ENCODE measurements at regions not wholly inside any gene's neighbourhood (a gene's known extent, or its start where the extent isn't known, plus 50 kb on each side); places are given as distances from the start of the nearest gene placed in this dataset.

DNA sequence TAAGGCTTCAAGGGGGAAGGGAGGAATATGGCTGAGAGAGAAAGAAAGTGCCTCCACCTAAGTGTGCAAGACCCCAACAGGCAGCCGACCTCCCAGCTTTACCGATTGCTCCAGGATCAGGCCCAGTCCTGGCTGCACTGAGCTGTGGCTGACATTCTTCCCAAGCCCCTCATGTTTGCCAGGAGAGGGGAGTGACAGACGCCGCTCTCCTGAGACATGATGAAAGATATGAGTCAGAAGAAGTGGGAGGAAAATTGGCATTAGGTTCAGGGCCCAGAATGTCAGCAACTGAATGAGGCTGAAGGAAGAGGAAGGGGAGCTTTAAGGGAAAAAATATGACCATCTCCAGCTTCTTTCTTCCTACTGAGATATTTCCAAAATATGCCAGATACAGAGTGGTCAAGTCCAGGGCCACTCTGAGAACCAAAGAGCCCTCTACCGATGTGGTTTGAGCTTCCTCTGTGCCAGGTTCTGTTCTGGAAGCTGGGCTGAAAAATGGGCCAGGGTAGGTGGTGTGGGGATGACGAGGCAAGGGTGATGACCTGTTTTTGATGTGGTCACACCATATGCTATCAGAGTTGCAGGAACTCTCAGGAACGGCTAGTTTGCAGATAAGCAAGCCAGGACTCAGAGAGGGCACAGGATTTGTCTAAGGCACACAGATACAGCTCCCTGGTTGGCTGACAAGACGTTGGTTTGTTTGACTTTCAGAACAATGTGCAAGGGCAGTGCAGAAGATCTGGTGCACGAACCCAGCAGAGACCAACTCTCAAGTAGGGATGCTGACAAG lies 176.7 kb downstream of the SOX9 start:
- DNase-seq (ENCODE audit: low spot score) (no peak), ATAC-seq (no peak)
- no peak overlapping the region for H3K4me3 Mint-ChIP-seq
- Histone ChIP-seq H3K4me2 (no peak overlapping the region), H3K79me2 (replicated peaks; ENCODE audit: insufficient read depth) (no peaks in the 10 kb centered on the region), H3K36me3 (ENCODE audit: insufficient read depth) (no peaks in the 10 kb centered on the region), H3F3A (replicated peaks; ENCODE audit: low read depth) (no peaks in the 10 kb centered on the region), H3K4me1 (ENCODE audit: insufficient read depth) (no peaks in the 10 kb centered on the region), H3K9me2 (ENCODE audit: insufficient read depth) (peaks cover 14% of the 10 kb centered on the region; the same call in 1 of the 2 replicates), H3K27me3 (ENCODE audit: insufficient read depth) (no peaks in the 10 kb centered on the region), H3K4me3 (no peak overlapping the region), H4K20me1 (replicated peaks; ENCODE audit: insufficient read depth) (no peaks in the 10 kb centered on the region), H2AFZ (no peak overlapping the region), H3K27ac (ENCODE audit: low read depth) (no peak overlapping the region)
- peaks cover 2% of the 10 kb centered on the region for H3K27me3 Mint-ChIP-seq (ENCODE audit: insufficient read depth, low read depth, poor library complexity)
- H3K9me3 Mint-ChIP-seq = no peaks in the 10 kb centered on the region
- no peak for TF ChIP-seq JUNB (IDR thresholded peaks at IDR 0.05; ENCODE audit: unreplicated experiment)
- TF ChIP-seq EZH2phosphoT487 (IDR thresholded peaks at IDR 0.05; ENCODE audit: unreplicated experiment) = no peak
- no peak for TF ChIP-seq ZNF114 (CRISPR knock-in tag; IDR thresholded peaks at IDR 0.05)
- TF ChIP-seq CTCF (conservative IDR thresholded peaks at IDR 0.05; ENCODE audit: low read depth in 2 of 2) = no peak
- no peaks in the 10 kb centered on the region for H3K36me3 Mint-ChIP-seq (ENCODE audit: low read depth)
- no peak overlapping the region for H3K27ac Mint-ChIP-seq
- no peaks in the 10 kb centered on the region for H3K4me1 Mint-ChIP-seq

DNA sequence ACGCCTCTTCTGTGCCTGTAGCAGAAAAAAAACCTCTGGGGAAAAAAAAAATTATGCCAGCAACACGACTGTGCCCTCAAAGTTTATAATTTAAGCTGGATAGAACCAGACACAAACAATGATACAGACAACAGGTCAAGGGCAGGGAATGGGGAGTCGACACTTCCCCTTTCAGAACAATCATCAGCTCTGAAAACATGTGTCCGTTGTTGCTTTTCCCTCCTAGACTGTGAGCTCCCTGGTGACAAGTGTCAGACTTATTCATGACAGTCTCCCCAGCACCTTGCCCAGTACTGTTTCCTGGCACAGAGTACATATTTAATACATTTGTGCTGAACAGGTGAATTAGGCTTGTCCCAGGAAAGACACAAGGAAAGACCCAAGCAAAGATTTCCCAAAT lies 178.3 kb downstream of the SOX9 start:
- Histone ChIP-seq H3K4me2 (no peak overlapping the region), H3K79me2 (replicated peaks; ENCODE audit: insufficient read depth) (no peaks in the 10 kb centered on the region), H3F3A (replicated peaks; ENCODE audit: low read depth) (no peaks in the 10 kb centered on the region), H3K9me2 (ENCODE audit: insufficient read depth) (peaks cover 13% of the 10 kb centered on the region; the same call in 1 of the 2 replicates), H3K27me3 (ENCODE audit: insufficient read depth) (no peaks in the 10 kb centered on the region), H3K4me1 (ENCODE audit: insufficient read depth) (no peaks in the 10 kb centered on the region), H4K20me1 (replicated peaks; ENCODE audit: insufficient read depth) (no peaks in the 10 kb centered on the region), H3K27ac (ENCODE audit: low read depth) (no peak overlapping the region), H3K36me3 (ENCODE audit: insufficient read depth) (no peaks in the 10 kb centered on the region), H3K4me3 (no peak overlapping the region), H2AFZ (peak overlapping the region; percentile 43; the same call in 1 of the 2 replicates)
- H3K9me3 Mint-ChIP-seq = no peaks in the 10 kb centered on the region
- DNase-seq (ENCODE audit: low spot score) (no peak), ATAC-seq (no peak)
- 0 out of 2 replicates have a peak overlapping the region, but pooled peaks have one; percentile 17 for H3K27ac Mint-ChIP-seq
- H3K27me3 Mint-ChIP-seq (ENCODE audit: insufficient read depth, low read depth, poor library complexity) = peaks cover 2% of the 10 kb centered on the region
- no peak overlapping the region for H3K4me3 Mint-ChIP-seq
- TF ChIP-seq CREB1 (CRISPR knock-in tag; IDR thresholded peaks at IDR 0.05; ENCODE audit: low read depth) (no peak), CTCF (conservative IDR thresholded peaks at IDR 0.05; ENCODE audit: low read depth in 2 of 2) (no peak), POLR2AphosphoS5 (IDR thresholded peaks at IDR 0.05; ENCODE audit: low read depth) (no peak), NANOG (IDR thresholded peaks at IDR 0.05; ENCODE audit: borderline replicate concordance) (no peak), STAT1 (IDR thresholded peaks at IDR 0.05; ENCODE audit: unreplicated experiment) (no peak), ZNF331 (CRISPR knock-in tag; IDR thresholded peaks at IDR 0.05; ENCODE audit: low read depth) (no peak), EZH2phosphoT487 (IDR thresholded peaks at IDR 0.05; ENCODE audit: unreplicated experiment) (no peak), JUNB (IDR thresholded peaks at IDR 0.05; ENCODE audit: unreplicated experiment) (no peak), ETS1 (IDR thresholded peaks at IDR 0.05) (no peak), EZH2 (IDR thresholded peaks at IDR 0.05; ENCODE audit: low read depth, unreplicated experiment) (no peak)
- TF ChIP-seq, protein P1, sequence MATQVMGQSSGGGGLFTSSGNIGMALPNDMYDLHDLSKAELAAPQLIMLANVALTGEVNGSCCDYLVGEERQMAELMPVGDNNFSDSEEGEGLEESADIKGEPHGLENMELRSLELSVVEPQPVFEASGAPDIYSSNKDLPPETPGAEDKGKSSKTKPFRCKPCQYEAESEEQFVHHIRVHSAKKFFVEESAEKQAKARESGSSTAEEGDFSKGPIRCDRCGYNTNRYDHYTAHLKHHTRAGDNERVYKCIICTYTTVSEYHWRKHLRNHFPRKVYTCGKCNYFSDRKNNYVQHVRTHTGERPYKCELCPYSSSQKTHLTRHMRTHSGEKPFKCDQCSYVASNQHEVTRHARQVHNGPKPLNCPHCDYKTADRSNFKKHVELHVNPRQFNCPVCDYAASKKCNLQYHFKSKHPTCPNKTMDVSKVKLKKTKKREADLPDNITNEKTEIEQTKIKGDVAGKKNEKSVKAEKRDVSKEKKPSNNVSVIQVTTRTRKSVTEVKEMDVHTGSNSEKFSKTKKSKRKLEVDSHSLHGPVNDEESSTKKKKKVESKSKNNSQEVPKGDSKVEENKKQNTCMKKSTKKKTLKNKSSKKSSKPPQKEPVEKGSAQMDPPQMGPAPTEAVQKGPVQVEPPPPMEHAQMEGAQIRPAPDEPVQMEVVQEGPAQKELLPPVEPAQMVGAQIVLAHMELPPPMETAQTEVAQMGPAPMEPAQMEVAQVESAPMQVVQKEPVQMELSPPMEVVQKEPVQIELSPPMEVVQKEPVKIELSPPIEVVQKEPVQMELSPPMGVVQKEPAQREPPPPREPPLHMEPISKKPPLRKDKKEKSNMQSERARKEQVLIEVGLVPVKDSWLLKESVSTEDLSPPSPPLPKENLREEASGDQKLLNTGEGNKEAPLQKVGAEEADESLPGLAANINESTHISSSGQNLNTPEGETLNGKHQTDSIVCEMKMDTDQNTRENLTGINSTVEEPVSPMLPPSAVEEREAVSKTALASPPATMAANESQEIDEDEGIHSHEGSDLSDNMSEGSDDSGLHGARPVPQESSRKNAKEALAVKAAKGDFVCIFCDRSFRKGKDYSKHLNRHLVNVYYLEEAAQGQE (IDR thresholded peaks at IDR 0.05; ENCODE audit: unreplicated experiment) = no peak
- no peaks in the 10 kb centered on the region for H3K36me3 Mint-ChIP-seq (ENCODE audit: low read depth)
- no peaks in the 10 kb centered on the region for H3K4me1 Mint-ChIP-seq

All from GM23338 (cell line).